ENCODE measurements at regions not wholly inside any gene's neighbourhood (a gene's known extent, or its start where the extent isn't known, plus 50 kb on each side); places are given as distances from the start of the nearest gene placed in this dataset.

DNA sequence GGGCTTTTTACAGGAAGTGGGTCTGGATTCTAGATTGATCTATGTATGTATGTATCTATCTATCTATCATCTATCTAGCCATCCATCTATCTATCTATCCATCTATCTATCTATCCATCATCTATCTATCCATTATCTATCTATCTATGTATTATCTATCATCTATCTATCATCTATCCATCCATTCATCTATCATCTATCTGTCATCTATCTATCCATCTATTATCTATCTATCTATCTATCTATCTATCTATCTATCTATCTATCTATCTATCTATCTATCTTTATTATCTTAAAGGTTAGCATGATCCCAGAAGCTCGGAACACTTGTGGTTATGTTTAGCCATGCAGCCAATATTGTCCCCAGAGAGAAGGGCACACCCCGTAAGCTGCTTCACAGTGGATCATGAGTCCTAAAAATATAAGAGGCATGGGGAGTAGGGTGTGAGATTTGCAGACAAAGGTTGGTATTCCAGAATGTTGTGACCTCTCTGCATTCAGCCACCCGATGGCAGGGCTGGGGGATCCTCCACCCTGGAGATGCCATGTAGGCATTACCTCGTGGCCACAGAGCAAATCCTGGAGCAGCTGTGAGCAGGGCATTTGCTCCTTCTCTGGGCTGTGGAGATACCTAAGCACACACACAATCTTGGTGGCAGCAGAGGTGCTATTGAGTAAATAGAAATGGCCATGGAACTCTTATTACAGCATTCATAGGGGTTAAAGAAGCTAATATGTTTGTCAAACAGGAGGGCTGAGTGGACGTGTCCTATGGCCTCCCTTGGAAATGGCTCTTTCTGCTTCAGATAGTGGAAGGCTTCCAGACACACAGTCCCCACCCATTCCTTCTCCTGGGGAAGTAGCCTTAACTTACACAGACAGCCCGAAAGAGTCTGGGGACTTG lies 310.0 kb upstream of the TSHZ3 start:
- TF ChIP-seq, protein P1, sequence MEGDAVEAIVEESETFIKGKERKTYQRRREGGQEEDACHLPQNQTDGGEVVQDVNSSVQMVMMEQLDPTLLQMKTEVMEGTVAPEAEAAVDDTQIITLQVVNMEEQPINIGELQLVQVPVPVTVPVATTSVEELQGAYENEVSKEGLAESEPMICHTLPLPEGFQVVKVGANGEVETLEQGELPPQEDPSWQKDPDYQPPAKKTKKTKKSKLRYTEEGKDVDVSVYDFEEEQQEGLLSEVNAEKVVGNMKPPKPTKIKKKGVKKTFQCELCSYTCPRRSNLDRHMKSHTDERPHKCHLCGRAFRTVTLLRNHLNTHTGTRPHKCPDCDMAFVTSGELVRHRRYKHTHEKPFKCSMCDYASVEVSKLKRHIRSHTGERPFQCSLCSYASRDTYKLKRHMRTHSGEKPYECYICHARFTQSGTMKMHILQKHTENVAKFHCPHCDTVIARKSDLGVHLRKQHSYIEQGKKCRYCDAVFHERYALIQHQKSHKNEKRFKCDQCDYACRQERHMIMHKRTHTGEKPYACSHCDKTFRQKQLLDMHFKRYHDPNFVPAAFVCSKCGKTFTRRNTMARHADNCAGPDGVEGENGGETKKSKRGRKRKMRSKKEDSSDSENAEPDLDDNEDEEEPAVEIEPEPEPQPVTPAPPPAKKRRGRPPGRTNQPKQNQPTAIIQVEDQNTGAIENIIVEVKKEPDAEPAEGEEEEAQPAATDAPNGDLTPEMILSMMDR (IDR thresholded peaks at IDR 0.05; ENCODE audit: low read length) = no peak
- TF ChIP-seq EZH2phosphoT487 (IDR thresholded peaks at IDR 0.05; ENCODE audit: low read length) (no peak), EZH2 (optimal IDR thresholded peaks at IDR 0.05; ENCODE audit: low read depth, low read length) (no peak)

All from MM.1S (cell line).